Testis (tissue), 2 donors: ENCODE measurements at regions not wholly inside any gene's neighbourhood (a gene's known extent, or its start where the extent isn't known, plus 50 kb on each side); places are given as distances from the start of the nearest gene placed in this dataset.

Source experiments
- CTCF ChIP-seq, 3 experiments: fragments of 450-650 bp in 2 of 3; fragments of 200-600 bp in 1 of 3; sonication (generic) in 1 of 3; IDR thresholded peaks; one replicate each; pipeline ENCODE4 v1.5.1; 2016 to 2019; ENCODE audit warnings: antibody characterized with exemption in 3 of 3, mild to moderate bottlenecking in 2 of 3, moderate library complexity in 1 of 3
- POLR2A ChIP-seq: fragments of 450-650 bp; IDR thresholded peaks from one replicate; pipeline ENCODE4 v1.6.1; 2017; ENCODE audit warnings: antibody characterized with exemption, mild to moderate bottlenecking, moderate library complexity

GRCh38 chr13:111966933-111967332, 100.0 kb upstream of the SOX1 start:
- TF ChIP-seq CTCF (IDR thresholded peaks at IDR 0.05) (no peak), POLR2A (no peak)
